ENCODE measurements at regions not wholly inside any gene's neighbourhood (a gene's known extent, or its start where the extent isn't known, plus 50 kb on each side); places are given as distances from the start of the nearest gene placed in this dataset.

- no peak overlapping the region for H3K4me3 ChIP-seq (ENCODE audit: low read length in 2 of 2)
- no peak for DNase-seq (ENCODE audit: low read depth in 6 of 9, low spot score in 9 of 9)
- 95% methylated on average over 20 of the region's 20 CpGs for WGBS
- H3K27ac ChIP-seq (ENCODE audit: low read depth in 1 of 2, low read length in 1 of 2) = no peak overlapping the region
- H3K27me3 ChIP-seq (ENCODE audit: control insufficient read depth in 2 of 2, insufficient read depth in 1 of 2, low read length in 1 of 2) = no peaks in the 10 kb centered on the region
- H3K4me1 ChIP-seq (ENCODE audit: control insufficient read depth in 2 of 2, insufficient read depth in 2 of 2, low read length in 2 of 2) = no peaks in the 10 kb centered on the region
- peaks cover 0 to 11% of the 10 kb centered on the region in 2 donors for H3K9me3 ChIP-seq (ENCODE audit: control insufficient read depth in 2 of 2, insufficient read depth in 1 of 2, low read length in 1 of 2)
- H3K36me3 ChIP-seq (ENCODE audit: control insufficient read depth in 2 of 2, insufficient read depth in 2 of 2, low read length in 1 of 2) = no peaks in the 10 kb centered on the region
Measured at GRCh38 chr1:242774256-242774655, 249.8 kb upstream of the PLD5 start.

DNA sequence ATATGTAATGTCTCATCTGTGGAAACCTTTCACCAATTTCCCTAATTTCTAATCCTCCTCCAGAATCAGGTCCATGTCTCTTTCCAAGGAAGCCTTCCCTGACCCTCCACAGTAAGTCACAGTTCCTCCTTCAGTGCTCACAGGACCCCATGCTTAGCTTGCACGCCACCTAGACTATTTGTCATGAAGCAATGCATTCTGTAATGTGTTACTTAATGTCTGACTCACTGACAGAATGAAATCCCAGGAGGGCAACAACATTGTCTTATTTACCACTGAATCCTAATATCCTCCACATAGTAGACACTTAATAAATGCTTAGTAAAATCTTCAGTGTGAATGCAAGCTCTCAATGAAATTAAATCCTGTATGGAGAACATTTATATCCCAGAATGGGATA lies 245.9 kb upstream of the PLD5 start:
- no peaks in the 10 kb centered on the region for H3K4me1 ChIP-seq (ENCODE audit: control insufficient read depth in 2 of 2, insufficient read depth in 2 of 2, low read length in 2 of 2)
- no peak overlapping the region for H3K27ac ChIP-seq (ENCODE audit: low read depth in 1 of 2, low read length in 1 of 2)
- no peaks in the 10 kb centered on the region for H3K27me3 ChIP-seq (ENCODE audit: control insufficient read depth in 2 of 2, insufficient read depth in 1 of 2, low read length in 1 of 2)
- no peak overlapping the region for H3K4me3 ChIP-seq (ENCODE audit: low read length in 2 of 2)
- WGBS = 94% methylated on average over 1 of the region's 1 CpG
- DNase-seq (ENCODE audit: low read depth in 6 of 9, low spot score in 9 of 9) = no peak
- H3K9me3 ChIP-seq (ENCODE audit: control insufficient read depth in 2 of 2, insufficient read depth in 1 of 2, low read length in 1 of 2) = peaks cover 0 to 11% of the 10 kb centered on the region in 2 donors
- H3K36me3 ChIP-seq (ENCODE audit: control insufficient read depth in 2 of 2, insufficient read depth in 2 of 2, low read length in 1 of 2) = no peaks in the 10 kb centered on the region

DNA sequence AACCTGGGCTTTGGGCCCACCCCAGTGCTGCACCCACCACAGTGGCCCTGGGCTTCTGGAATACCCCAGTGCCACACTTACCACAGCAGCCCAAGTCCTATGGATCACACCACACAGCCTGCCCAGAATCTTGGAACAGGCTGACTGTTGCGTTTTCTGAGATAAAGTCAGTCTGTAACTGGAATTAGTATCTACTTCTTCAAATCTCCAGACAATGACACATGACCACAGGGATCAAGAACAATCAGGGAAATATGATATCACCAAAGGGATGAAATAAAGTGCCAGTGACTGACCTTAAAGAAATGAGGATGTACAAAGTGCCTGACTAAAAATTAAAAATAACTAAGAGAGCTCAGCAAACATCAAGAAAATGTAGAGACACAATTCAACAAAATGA lies 239.7 kb upstream of the PLD5 start:
- peaks cover 0 to 5% of the 10 kb centered on the region in 2 donors for H3K9me3 ChIP-seq (ENCODE audit: control insufficient read depth in 2 of 2, insufficient read depth in 1 of 2, low read length in 1 of 2)
- no peak overlapping the region for H3K27ac ChIP-seq (ENCODE audit: low read depth in 1 of 2, low read length in 1 of 2)
- no peaks in the 10 kb centered on the region for H3K36me3 ChIP-seq (ENCODE audit: control insufficient read depth in 2 of 2, insufficient read depth in 2 of 2, low read length in 1 of 2)
- WGBS = 96% methylated on average over 1 of the region's 1 CpG
- H3K27me3 ChIP-seq (ENCODE audit: control insufficient read depth in 2 of 2, insufficient read depth in 1 of 2, low read length in 1 of 2) = no peaks in the 10 kb centered on the region
- H3K4me3 ChIP-seq (ENCODE audit: low read length in 2 of 2) = no peak overlapping the region
- DNase-seq (ENCODE audit: low read depth in 6 of 9, low spot score in 9 of 9) = no peak
- no peaks in the 10 kb centered on the region for H3K4me1 ChIP-seq (ENCODE audit: control insufficient read depth in 2 of 2, insufficient read depth in 2 of 2, low read length in 2 of 2)

GRCh38 chr1:242761556-242761955 lies 237.1 kb upstream of the PLD5 start:
- no peaks in the 10 kb centered on the region for H3K27me3 ChIP-seq (ENCODE audit: control insufficient read depth in 2 of 2, insufficient read depth in 1 of 2, low read length in 1 of 2)
- peaks cover 0 to 5% of the 10 kb centered on the region in 2 donors for H3K9me3 ChIP-seq (ENCODE audit: control insufficient read depth in 2 of 2, insufficient read depth in 1 of 2, low read length in 1 of 2)
- DNase-seq (ENCODE audit: low read depth in 6 of 9, low spot score in 9 of 9) = no peak
- no peak overlapping the region for H3K4me3 ChIP-seq (ENCODE audit: low read length in 2 of 2)
- no peak overlapping the region for H3K27ac ChIP-seq (ENCODE audit: low read depth in 1 of 2, low read length in 1 of 2)
- no peaks in the 10 kb centered on the region for H3K36me3 ChIP-seq (ENCODE audit: control insufficient read depth in 2 of 2, insufficient read depth in 2 of 2, low read length in 1 of 2)
- 84% methylated on average over 3 of the region's 3 CpGs for WGBS
- no peaks in the 10 kb centered on the region for H3K4me1 ChIP-seq (ENCODE audit: control insufficient read depth in 2 of 2, insufficient read depth in 2 of 2, low read length in 2 of 2)

DNA sequence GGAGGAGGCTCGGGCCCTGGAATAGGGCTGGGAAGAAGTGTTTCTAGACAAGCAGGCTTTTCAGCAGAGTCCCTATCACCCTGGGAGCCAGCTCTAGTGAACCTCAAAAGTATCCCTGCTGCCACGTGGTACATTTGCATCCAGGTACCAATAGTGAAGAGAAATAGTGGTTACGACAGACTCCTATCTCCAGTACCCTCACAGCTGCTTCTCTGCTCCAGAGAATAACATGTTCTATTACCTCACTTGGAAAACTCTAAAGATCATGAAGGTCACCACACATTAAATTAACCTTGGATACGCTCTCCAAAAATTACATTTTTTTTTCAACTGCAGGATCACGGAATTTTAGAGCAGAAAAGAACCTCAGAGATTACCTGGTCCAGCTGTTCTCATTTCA lies 230.4 kb upstream of the PLD5 start:
- H3K27me3 ChIP-seq (ENCODE audit: control insufficient read depth in 2 of 2, insufficient read depth in 1 of 2, low read length in 1 of 2) = no peaks in the 10 kb centered on the region
- H3K36me3 ChIP-seq (ENCODE audit: control insufficient read depth in 2 of 2, insufficient read depth in 2 of 2, low read length in 1 of 2) = no peaks in the 10 kb centered on the region
- DNase-seq (ENCODE audit: low read depth in 6 of 9, low spot score in 9 of 9) = no peak
- WGBS = 83% methylated on average over 5 of the region's 5 CpGs
- H3K4me3 ChIP-seq (ENCODE audit: low read length in 2 of 2) = no peak overlapping the region
- H3K4me1 ChIP-seq (ENCODE audit: control insufficient read depth in 2 of 2, insufficient read depth in 2 of 2, low read length in 2 of 2) = no peaks in the 10 kb centered on the region
- H3K9me3 ChIP-seq (ENCODE audit: control insufficient read depth in 2 of 2, insufficient read depth in 1 of 2, low read length in 1 of 2) = no peaks in the 10 kb centered on the region
- H3K27ac ChIP-seq (ENCODE audit: low read depth in 1 of 2, low read length in 1 of 2) = no peak overlapping the region

GRCh38 chr1:242754125-242754524 lies 229.6 kb upstream of the PLD5 start:
- Histone ChIP-seq H3K9me3 (ENCODE audit: control insufficient read depth in 2 of 2, insufficient read depth in 1 of 2, low read length in 1 of 2) (no peaks in the 10 kb centered on the region), H3K36me3 (ENCODE audit: control insufficient read depth in 2 of 2, insufficient read depth in 2 of 2, low read length in 1 of 2) (no peaks in the 10 kb centered on the region), H3K27me3 (ENCODE audit: control insufficient read depth in 2 of 2, insufficient read depth in 1 of 2, low read length in 1 of 2) (no peaks in the 10 kb centered on the region), H3K4me3 (ENCODE audit: low read length in 2 of 2) (no peak overlapping the region), H3K4me1 (ENCODE audit: control insufficient read depth in 2 of 2, insufficient read depth in 2 of 2, low read length in 2 of 2) (no peaks in the 10 kb centered on the region), H3K27ac (ENCODE audit: low read depth in 1 of 2, low read length in 1 of 2) (no peak overlapping the region)
- DNase-seq (ENCODE audit: low read depth in 6 of 9, low spot score in 9 of 9) = no peak
- 95% methylated on average over 2 of the region's 2 CpGs for WGBS

DNA sequence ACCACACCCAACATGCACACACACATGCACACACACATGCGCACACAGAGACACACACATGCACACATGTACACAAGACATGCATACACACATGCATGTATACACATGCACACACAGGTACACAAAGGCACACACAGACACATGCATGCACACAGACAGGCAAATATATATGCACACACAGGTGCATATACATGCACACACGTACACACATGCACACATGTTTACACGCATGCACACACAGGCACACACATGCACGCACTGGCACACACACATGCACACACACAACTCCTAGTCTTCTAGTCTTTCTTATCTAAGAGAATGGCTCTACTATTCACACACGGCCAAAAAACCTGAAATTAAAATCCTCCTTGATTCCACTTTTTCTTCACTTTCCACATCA lies 222.7 kb upstream of the PLD5 start:
- no peak for DNase-seq (ENCODE audit: low read depth in 6 of 9, low spot score in 9 of 9)
- Histone ChIP-seq H3K4me3 (ENCODE audit: low read length in 2 of 2) (no peak overlapping the region), H3K27ac (ENCODE audit: low read depth in 1 of 2, low read length in 1 of 2) (no peak overlapping the region), H3K9me3 (ENCODE audit: control insufficient read depth in 2 of 2, insufficient read depth in 1 of 2, low read length in 1 of 2) (no peaks in the 10 kb centered on the region), H3K27me3 (ENCODE audit: control insufficient read depth in 2 of 2, insufficient read depth in 1 of 2, low read length in 1 of 2) (no peaks in the 10 kb centered on the region), H3K4me1 (ENCODE audit: control insufficient read depth in 2 of 2, insufficient read depth in 2 of 2, low read length in 2 of 2) (no peaks in the 10 kb centered on the region), H3K36me3 (ENCODE audit: control insufficient read depth in 2 of 2, insufficient read depth in 2 of 2, low read length in 1 of 2) (no peaks in the 10 kb centered on the region)
- 89% methylated on average over 5 of the region's 5 CpGs for WGBS

GRCh38 chr1:242745079-242745478 lies 220.6 kb upstream of the PLD5 start:
- Histone ChIP-seq H3K27ac (ENCODE audit: low read depth in 1 of 2, low read length in 1 of 2) (no peak overlapping the region), H3K4me1 (ENCODE audit: control insufficient read depth in 2 of 2, insufficient read depth in 2 of 2, low read length in 2 of 2) (no peaks in the 10 kb centered on the region), H3K9me3 (ENCODE audit: control insufficient read depth in 2 of 2, insufficient read depth in 1 of 2, low read length in 1 of 2) (peaks cover 0 to 3% of the 10 kb centered on the region in 2 donors), H3K27me3 (ENCODE audit: control insufficient read depth in 2 of 2, insufficient read depth in 1 of 2, low read length in 1 of 2) (no peaks in the 10 kb centered on the region), H3K36me3 (ENCODE audit: control insufficient read depth in 2 of 2, insufficient read depth in 2 of 2, low read length in 1 of 2) (no peaks in the 10 kb centered on the region), H3K4me3 (ENCODE audit: low read length in 2 of 2) (no peak overlapping the region)
- DNase-seq (ENCODE audit: low read depth in 6 of 9, low spot score in 9 of 9) = no peak
- 95% methylated on average over 1 of the region's 1 CpG for WGBS

- Histone ChIP-seq H3K27ac (ENCODE audit: low read depth in 1 of 2, low read length in 1 of 2) (no peak overlapping the region), H3K9me3 (ENCODE audit: control insufficient read depth in 2 of 2, insufficient read depth in 1 of 2, low read length in 1 of 2) (peaks cover 0 to 3% of the 10 kb centered on the region in 2 donors), H3K36me3 (ENCODE audit: control insufficient read depth in 2 of 2, insufficient read depth in 2 of 2, low read length in 1 of 2) (no peaks in the 10 kb centered on the region), H3K4me1 (ENCODE audit: control insufficient read depth in 2 of 2, insufficient read depth in 2 of 2, low read length in 2 of 2) (no peaks in the 10 kb centered on the region), H3K27me3 (ENCODE audit: control insufficient read depth in 2 of 2, insufficient read depth in 1 of 2, low read length in 1 of 2) (no peaks in the 10 kb centered on the region), H3K4me3 (ENCODE audit: low read length in 2 of 2) (no peak overlapping the region)
- 91% methylated on average over 6 of the region's 6 CpGs for WGBS
- no peak for DNase-seq (ENCODE audit: low read depth in 6 of 9, low spot score in 9 of 9)
Measured at GRCh38 chr1:242743983-242744780, 219.7 kb upstream of the PLD5 start.
